NT2/D1 (cell line): ENCODE measurements at regions not wholly inside any gene's neighbourhood (a gene's known extent, or its start where the extent isn't known, plus 50 kb on each side); places are given as distances from the start of the nearest gene placed in this dataset.
"Not testable (repeated sequence)": the region's sequence is repeated elsewhere in the genome, so short reads cannot be mapped to it uniquely, and the experiment has no call there.

Experiments
- DNase-seq: peaks from one replicate; pipeline ENCODE4 v3.0.0-alpha.2; 2011; ENCODE audit warnings: low read depth, low spot score
- H3K27me3 ChIP-seq: 2 replicates; pipeline ENCODE4 v1.6.0; 2011; ENCODE audit warnings: mild to moderate bottlenecking; ENCODE audit not compliant: insufficient read length, insufficient read depth
- H3K36me3 ChIP-seq: 2 replicates; pipeline ENCODE4 v1.6.1; 2011; ENCODE audit warnings: mild to moderate bottlenecking, low read length, mixed read lengths; ENCODE audit not compliant: insufficient read depth, insufficient read length
- H3K4me1 ChIP-seq: 2 replicates; pipeline ENCODE4 v1.5.1; 2011; ENCODE audit not compliant: insufficient read depth, insufficient read length
- H3K4me3 ChIP-seq: 2 replicates; pipeline ENCODE4 v1.5.1; 2011; ENCODE audit warnings: low read depth; ENCODE audit not compliant: insufficient read length
- H3K9ac ChIP-seq: 2 replicates; pipeline ENCODE4 v1.6.0; 2011; ENCODE audit warnings: low read depth; ENCODE audit not compliant: insufficient read length
- H3K9me3 ChIP-seq: 2 replicates; pipeline ENCODE4 v1.5.1; 2011; ENCODE audit warnings: mild to moderate bottlenecking, low read length; ENCODE audit not compliant: insufficient read depth
- SUZ12 ChIP-seq: IDR thresholded peaks from 2 replicates; pipeline ENCODE4 v1.6.1; 2011; ENCODE audit not compliant: insufficient read length, insufficient read depth; ENCODE audit errors: extremely low read depth
- YY1 ChIP-seq: IDR thresholded peaks from 2 replicates; pipeline ENCODE4 v1.6.1; 2011; ENCODE audit not compliant: insufficient read length, insufficient read depth
- ZNF274 ChIP-seq: IDR thresholded peaks from 2 replicates; pipeline ENCODE4 v1.6.1; 2011; ENCODE audit warnings: mild to moderate bottlenecking, low read depth, low read length

GRCh38 chr20:26373066-26373465 is 676.4 kb upstream of the ZNF337 start:
- not testable (repeated sequence) for DNase-seq, H3K27me3 ChIP-seq, H3K9me3 ChIP-seq

GRCh38 chr20:26354511-26354910 is 657.9 kb upstream of the ZNF337 start:
- Histone ChIP-seq H3K36me3 (no peaks in the 10 kb centered on the region), H3K4me1 (no peaks in the 10 kb centered on the region), H3K9ac (no peak overlapping the region), H3K4me3 (no peak overlapping the region), H3K9me3 (no peaks in the 10 kb centered on the region), H3K27me3 (no peaks in the 10 kb centered on the region)
- TF ChIP-seq ZNF274 (no peak), SUZ12 (no peak), YY1 (no peak)
- no peak for DNase-seq

More at GRCh38 chr20:26373066-26373465, 676.4 kb upstream of the ZNF337 start:
- not testable (repeated sequence) for H3K9ac ChIP-seq, H3K4me1 ChIP-seq, H3K36me3 ChIP-seq, H3K4me3 ChIP-seq

- no peak overlapping the region for H3K4me3 ChIP-seq
- no peaks in the 10 kb centered on the region for H3K9me3 ChIP-seq
- no peaks in the 10 kb centered on the region for H3K27me3 ChIP-seq
- H3K4me1 ChIP-seq: no peaks in the 10 kb centered on the region
- H3K9ac ChIP-seq: no peak overlapping the region
- TF ChIP-seq YY1 (no peak), ZNF274 (no peak), SUZ12 (no peak)
- H3K36me3 ChIP-seq: no peaks in the 10 kb centered on the region
- no peak for DNase-seq
These were observed 650.7 kb upstream of the ZNF337 start for GRCh38 chr20:26347396-26347795.

DNA sequence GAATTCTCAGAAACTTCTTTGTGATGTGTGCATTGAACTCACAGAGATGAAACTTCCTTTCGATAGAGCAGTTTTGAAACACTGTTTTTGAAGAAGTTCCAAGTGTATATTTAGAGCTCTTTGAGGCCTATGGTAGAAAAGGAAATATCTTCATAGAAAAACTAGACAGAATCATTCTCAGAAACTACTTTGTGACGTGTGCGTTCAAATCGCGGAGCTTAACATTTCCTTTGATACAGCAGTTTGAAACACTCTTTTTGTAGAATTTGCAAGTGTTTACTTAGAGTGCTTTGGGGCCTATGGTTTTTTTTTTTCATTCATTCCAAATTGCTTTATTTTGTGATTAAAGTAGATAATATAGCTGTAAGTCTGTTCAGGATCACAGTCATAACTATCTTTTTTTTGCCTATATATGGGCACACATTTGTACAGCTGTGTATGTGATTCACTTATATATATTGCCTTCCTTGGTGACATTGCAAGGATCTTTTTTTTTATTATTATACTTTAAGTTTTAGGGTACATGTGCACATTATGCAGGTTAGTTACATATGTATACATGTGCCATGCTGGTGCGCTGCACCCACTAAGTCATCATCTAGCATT is 643.9 kb upstream of the ZNF337 start:
- H3K27me3 ChIP-seq, H3K9ac ChIP-seq, DNase-seq, H3K4me3 ChIP-seq, H3K4me1 ChIP-seq, H3K9me3 ChIP-seq, H3K36me3 ChIP-seq: not testable (repeated sequence)

DNA sequence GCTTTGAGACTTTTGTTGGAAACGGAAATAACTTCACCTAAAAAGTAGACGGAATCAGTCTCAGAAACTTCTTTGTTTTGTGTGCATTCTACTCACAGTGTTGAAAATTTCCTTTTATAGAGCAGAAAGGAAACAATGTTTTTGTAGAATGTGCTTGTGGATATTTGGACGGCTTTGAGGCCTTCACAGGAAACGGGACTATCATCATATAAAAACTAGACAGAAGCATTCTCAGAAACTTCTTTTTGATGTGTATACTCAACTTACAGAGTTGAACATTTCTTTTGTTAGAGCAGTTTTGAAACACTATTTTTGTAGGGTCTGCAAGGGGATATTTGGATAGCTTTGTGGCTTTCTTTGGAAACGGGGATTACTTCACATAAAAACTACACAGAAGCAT is 627.5 kb upstream of the ZNF337 start:
- Histone ChIP-seq H3K27me3 (no peaks in the 10 kb centered on the region), H3K4me3 (no peak overlapping the region)
- TF ChIP-seq YY1 (no peak), SUZ12 (no peak), ZNF274 (no peak)

DNA sequence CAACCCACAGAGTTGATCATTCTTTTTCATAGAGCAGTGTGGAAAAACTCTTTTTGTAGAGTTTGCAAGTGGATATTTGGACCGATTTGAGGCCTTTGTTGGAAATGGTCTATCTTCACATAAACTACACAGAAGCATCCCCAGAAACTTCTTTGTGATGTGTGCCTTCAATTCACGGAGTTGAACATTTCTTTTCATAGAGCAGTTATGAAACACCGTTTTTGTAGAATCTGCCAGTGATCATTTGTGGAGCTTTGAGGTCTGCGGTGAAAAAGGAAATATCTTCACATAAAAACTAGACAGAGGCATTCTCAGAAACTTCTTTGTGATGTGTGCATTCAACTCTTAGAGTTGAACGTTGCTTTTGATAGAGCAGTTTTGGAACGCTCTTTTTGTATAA is 618.4 kb upstream of the ZNF337 start:
- H3K4me3 ChIP-seq: no peak overlapping the region
- H3K36me3 ChIP-seq: no peaks in the 10 kb centered on the region
- H3K9ac ChIP-seq: no peak overlapping the region
- H3K4me1 ChIP-seq: no peaks in the 10 kb centered on the region
- no peak for DNase-seq
- H3K9me3 ChIP-seq: no peaks in the 10 kb centered on the region
- no peaks in the 10 kb centered on the region for H3K27me3 ChIP-seq
- TF ChIP-seq ZNF274 (no peak), YY1 (no peak), SUZ12 (no peak)

More for the DNA sequence above, 627.5 kb upstream of the ZNF337 start:
- no peak overlapping the region for H3K9ac ChIP-seq
- no peak for DNase-seq
- no peaks in the 10 kb centered on the region for H3K36me3 ChIP-seq
- H3K4me1 ChIP-seq: no peaks in the 10 kb centered on the region
- no peaks in the 10 kb centered on the region for H3K9me3 ChIP-seq

GRCh38 chr20:26309720-26310119 is 613.1 kb upstream of the ZNF337 start:
- H3K9ac ChIP-seq, H3K36me3 ChIP-seq, H3K9me3 ChIP-seq, H3K4me1 ChIP-seq, DNase-seq, H3K4me3 ChIP-seq, H3K27me3 ChIP-seq: not testable (repeated sequence)

GRCh38 chr20:26308961-26309360 is 612.3 kb upstream of the ZNF337 start:
- Histone ChIP-seq H3K4me1 (no peaks in the 10 kb centered on the region), H3K27me3 (no peaks in the 10 kb centered on the region), H3K9ac (no peak overlapping the region), H3K4me3 (no peak overlapping the region), H3K36me3 (no peaks in the 10 kb centered on the region), H3K9me3 (no peaks in the 10 kb centered on the region)
- DNase-seq: no peak
- TF ChIP-seq SUZ12 (no peak), YY1 (no peak), ZNF274 (no peak)
